HepG2 (cell line): ENCODE measurements at regions not wholly inside any gene's neighbourhood (a gene's known extent, or its start where the extent isn't known, plus 50 kb on each side); places are given as distances from the start of the nearest gene placed in this dataset.

Experiments
- ATAC-seq: fragments of 200-7000 bp; cut with Tn5 transposase; 3 replicates; pipeline ENCODE4 v1.9.1; 2020; ENCODE audit warnings: mild to moderate bottlenecking, moderate library complexity
- BruUV-seq: library from RNA; stranded (reverse); fragments of 400-500 nt; replicated peaks from 2 replicates; lab custom pipeline; 2021; lab: Mats Ljungman, UMichigan
- CTCF ChIA-PET: fragments of 300-600 bp; formaldehyde crosslinking; extraction: SDS; loops from one replicate; lab custom pipeline; 2021; ENCODE audit warnings: low total read pairs, inconsistent platforms, low intra/inter-chr PET ratio; lab: Yijun Ruan, JAX
- POLR2A ChIA-PET: fragments of 350-600 bp; sonication (Branson Sonifier 250); formaldehyde crosslinking; loops from one replicate; lab custom pipeline; 2020; ENCODE audit warnings: antibody characterized with exemption, inconsistent platforms; lab: Yijun Ruan, JAX
- DNase-seq: peaks from one replicate; pipeline ENCODE4 v3.0.0-alpha.2; 2015; ENCODE audit warnings: low spot score
- FAIRE-seq: peaks from 3 replicates; lab custom pipeline; 2011; peaks lifted over from hg19 to GRCh38; lab: Jason Lieb, UNC
- H2AFZ ChIP-seq: one replicate; pipeline ENCODE4 v1.6.1; 2011; ENCODE audit warnings: low read length, inconsistent platforms
- H3K27ac ChIP-seq: fragments of 300-600 bp; 3 replicates; pipeline ENCODE4 v1.8.0; 2011; ENCODE audit warnings: mixed run types, mild to moderate bottlenecking, mixed read lengths, low read length, inconsistent platforms; ENCODE audit not compliant: insufficient read depth; ENCODE audit errors: extremely low read length
- H3K27me3 ChIP-seq, 2 experiments: fragments of 200-600 bp in 1 of 2; 2 replicates in 1 of 2; 3 replicates in 1 of 2; pipeline versions ENCODE4 v1.6.0 to v1.8.0; 2011; ENCODE audit warnings: low read length in 2 of 2, mild to moderate bottlenecking in 2 of 2, moderate library complexity in 2 of 2, inconsistent platforms in 1 of 2; ENCODE audit not compliant: insufficient read depth in 2 of 2, control insufficient read depth in 1 of 2
- H3K36me3 ChIP-seq, 2 experiments: fragments of 200-600 bp in 1 of 2; replicated peaks in 1 of 2; 2 replicates in 1 of 2; 3 replicates in 1 of 2; pipeline versions ENCODE4 v1.5.1 to v1.8.0; 2011; ENCODE audit warnings: low read length in 2 of 2, inconsistent platforms in 1 of 2; ENCODE audit not compliant: insufficient read depth in 2 of 2, control insufficient read depth in 1 of 2
- H3K4me1 ChIP-seq: 2 replicates; pipeline ENCODE4 v1.5.1; 2012; ENCODE audit warnings: low read length, inconsistent platforms; ENCODE audit not compliant: insufficient read depth
- H3K4me2 ChIP-seq: 2 replicates; pipeline ENCODE4 v1.6.0; 2011; ENCODE audit warnings: low read depth, low read length, inconsistent platforms
- H3K4me3 ChIP-seq, 3 experiments: fragments of 200-600 bp in 1 of 3; sonication (generic), shearing (Covaris generic) in 1 of 3; replicated peaks in 1 of 3; 2 replicates each; pipeline ENCODE4 v1.5.1; 2011 to 2016; ENCODE audit warnings: low read length in 3 of 3, inconsistent platforms in 2 of 3, low read depth in 2 of 3, mild to moderate bottlenecking in 2 of 3, control low read depth in 1 of 3, mixed read lengths in 1 of 3; ENCODE audit not compliant: insufficient read depth in 1 of 3
- H3K79me2 ChIP-seq: one replicate; pipeline ENCODE4 v1.6.1; 2011; ENCODE audit warnings: low read length, inconsistent platforms; ENCODE audit not compliant: insufficient read depth
- H3K9ac ChIP-seq: 2 replicates; pipeline ENCODE4 v1.6.0; 2011; ENCODE audit warnings: mild to moderate bottlenecking, low read depth, low read length, inconsistent platforms; ENCODE audit not compliant: insufficient read depth
- H3K9me3 ChIP-seq: 2 replicates; pipeline ENCODE4 v1.5.1; 2012; ENCODE audit warnings: mild to moderate bottlenecking, low read length
- H4K20me1 ChIP-seq: 2 replicates; pipeline ENCODE4 v1.6.0; 2011; ENCODE audit warnings: inconsistent platforms, mild to moderate bottlenecking, low read length, moderate library complexity; ENCODE audit not compliant: insufficient read depth
- GATA4 ChIP-seq: sonication (generic); IDR thresholded peaks from 2 replicates; pipeline ENCODE4 v1.6.1; 2016; ENCODE audit warnings: antibody characterized with exemption, low read depth, borderline replicate concordance
- KDM4B ChIP-seq: sonication (generic); formaldehyde crosslinking; IDR thresholded peaks from 2 replicates; pipeline ENCODE4 v1.4.0; 2020; ENCODE audit warnings: missing genetic modification reagents
- PTBP1 ChIP-seq: fragments of 200-400 bp; formaldehyde crosslinking; IDR thresholded peaks from 2 replicates; pipeline ENCODE4 v1.6.1; 2018; ENCODE audit warnings: low read length, low read depth; ENCODE audit not compliant: poor library complexity, severe bottlenecking
- ZHX2 ChIP-seq, 2 experiments: sonication (generic) in 1 of 2; formaldehyde crosslinking in 1 of 2; IDR thresholded peaks; 2 replicates each; pipeline versions ENCODE4 v1.6.1 to v1.9.0; 2014 to 2022; ENCODE audit warnings: antibody characterized with exemption in 1 of 2, borderline replicate concordance in 1 of 2, inconsistent platforms in 1 of 2, low read depth in 1 of 2, missing genetic modification reagents in 1 of 2
- ZNF17 ChIP-seq: sonication (generic); formaldehyde crosslinking; IDR thresholded peaks from 2 replicates; pipeline ENCODE4 v1.5.0; 2020; ENCODE audit warnings: mild to moderate bottlenecking, missing genetic modification reagents
- WGBS: methylation state at CpG from one replicate; pipeline ENCODE4 v1.1.6; 2017; ENCODE audit warnings: low lambda C conversion rate; 5-methylcytosine and 5-hydroxymethylcytosine counted together
- in situ Hi-C: cut with HindIII; loops from 2 replicates; pipeline ENCODE4 v1.10.0; 2017; ENCODE audit warnings: low pct_unique_long_range_greater_than_20kb; ENCODE audit not compliant: extremely low pct_ligation_motif_present
- intact Hi-C: fragments of 100-400 bp; cut with micrococcal nuclease; formaldehyde crosslinking; loops from one replicate; pipeline ENCODE4 v1.10.0; 2022; ENCODE audit not compliant: unreplicated experiment
- TF ChIP-seq, protein P1 (sequence below): sonication (generic); formaldehyde crosslinking; IDR thresholded peaks from 2 replicates; pipeline ENCODE4 v1.5.1; 2020; ENCODE audit warnings: missing genetic modification reagents, mild to moderate bottlenecking, borderline replicate concordance
- TF ChIP-seq, protein P2 (sequence below): sonication (generic); formaldehyde crosslinking; IDR thresholded peaks from 2 replicates; pipeline ENCODE4 v1.8.0; 2022; ENCODE audit warnings: missing genetic modification reagents, low read depth, mild to moderate bottlenecking, borderline replicate concordance

DNA sequence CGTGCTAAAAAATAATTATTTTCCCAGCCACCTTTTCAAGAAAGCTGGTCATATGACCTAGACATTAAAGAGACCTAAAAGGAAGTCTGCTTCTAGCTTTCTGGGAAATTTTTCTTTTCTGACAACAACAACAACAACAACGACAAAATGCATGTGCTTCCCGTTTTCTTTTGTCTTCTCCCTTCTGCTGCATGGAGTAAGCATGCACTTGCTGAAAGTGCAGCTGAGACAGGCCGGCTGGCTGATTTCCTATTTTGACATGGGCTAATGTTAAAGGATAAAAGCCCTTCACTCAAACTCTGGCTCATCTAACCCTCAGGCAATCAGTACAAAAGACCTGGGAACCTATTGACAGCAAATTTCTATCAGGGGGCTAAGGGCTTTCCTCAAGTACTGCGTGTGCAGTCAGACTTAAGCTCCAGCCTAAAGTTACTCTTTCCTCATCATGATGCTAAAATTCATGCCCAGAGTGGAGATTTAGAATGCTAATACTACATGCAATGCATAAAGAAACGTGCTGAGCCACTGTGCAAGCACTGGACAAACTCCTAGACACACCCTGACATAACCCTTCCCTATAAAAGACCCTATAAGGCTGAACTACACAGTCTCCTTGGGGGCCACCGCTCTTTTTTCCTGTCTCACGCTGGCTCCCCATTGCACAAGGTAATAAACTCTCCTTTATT is 811.1 kb downstream of the UQCRFS1 start:
- no TSS peak for BruUV-seq
- CTCF ChIA-PET, result no interaction called here
- no peak overlapping the region for H3K9ac ChIP-seq
- WGBS, result 11% methylated on average over 7 of the region's 8 CpGs
- no peaks in the 10 kb centered on the region for H4K20me1 ChIP-seq
- H3K4me3 ChIP-seq, result no peak overlapping the region
- no peak overlapping the region for H3K4me2 ChIP-seq
- H3K27me3 ChIP-seq, result no peaks in the 10 kb centered on the region
- H3K27ac ChIP-seq, result no peak overlapping the region
- in situ Hi-C loops, result no loop called here
- POLR2A ChIA-PET, result no interaction called here
- no peak overlapping the region for H2AFZ ChIP-seq
- no peak for ATAC-seq
- H3K9me3 ChIP-seq, result peaks cover 96% of the 10 kb centered on the region
- H3K4me1 ChIP-seq, result no peaks in the 10 kb centered on the region
- H3K36me3 ChIP-seq, result no peaks in the 10 kb centered on the region
- no peaks in the 10 kb centered on the region for H3K79me2 ChIP-seq
- intact Hi-C loops, result no loop called here
- FAIRE-seq, result no peak
- no peak for DNase-seq
- TF ChIP-seq GATA4 (no peak), PTBP1 (no peak), KDM4B (CRISPR knock-in tag) (no peak), ZHX2 (IDR thresholded peaks at IDR 0.05; ENCODE audit: low read depth) (no peak), ZHX2 (CRISPR knock-in tag; IDR thresholded peaks at IDR 0.05; ENCODE audit: borderline replicate concordance) (no peak), ZNF17 (CRISPR knock-in tag) (no peak)
- TF ChIP-seq, protein P1, sequence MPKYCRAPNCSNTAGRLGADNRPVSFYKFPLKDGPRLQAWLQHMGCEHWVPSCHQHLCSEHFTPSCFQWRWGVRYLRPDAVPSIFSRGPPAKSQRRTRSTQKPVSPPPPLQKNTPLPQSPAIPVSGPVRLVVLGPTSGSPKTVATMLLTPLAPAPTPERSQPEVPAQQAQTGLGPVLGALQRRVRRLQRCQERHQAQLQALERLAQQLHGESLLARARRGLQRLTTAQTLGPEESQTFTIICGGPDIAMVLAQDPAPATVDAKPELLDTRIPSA (CRISPR knock-in tag), result no peak
- TF ChIP-seq, protein P2, sequence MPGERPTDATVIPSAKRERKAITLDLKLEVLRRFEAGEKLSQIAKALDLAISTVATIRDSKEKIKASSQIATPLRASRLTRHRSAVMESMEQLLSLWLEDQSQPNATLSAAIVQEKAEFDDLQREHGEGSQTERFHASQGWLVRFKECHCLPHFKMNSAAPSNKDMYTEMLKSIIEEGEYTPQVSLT (CRISPR knock-in tag), result no peak
